ENCODE measurements at regions not wholly inside any gene's neighbourhood (a gene's known extent, or its start where the extent isn't known, plus 50 kb on each side); places are given as distances from the start of the nearest gene placed in this dataset.

GRCh38 chr20:24376311-24377099, 92.9 kb upstream of the SYNDIG1 start:
- no peak for DNase-seq

- DNase-seq: no peak
Measured at GRCh38 chr20:24373372-24373771, 96.1 kb upstream of the SYNDIG1 start.

GRCh38 chr20:24370911-24371695, 98.3 kb upstream of the SYNDIG1 start:
- DNase-seq: no peak

GRCh38 chr20:24370249-24370648, 99.2 kb upstream of the SYNDIG1 start:
- DNase-seq: no peak

- no peak for DNase-seq
Measured at GRCh38 chr20:24368253-24368652, 101.2 kb upstream of the SYNDIG1 start.

- no peak for DNase-seq
Measured at GRCh38 chr20:24366336-24367004, 103.0 kb upstream of the SYNDIG1 start.

GRCh38 chr20:24365670-24366069, 103.8 kb upstream of the SYNDIG1 start:
- DNase-seq: no peak

- DNase-seq: no peak
Measured at GRCh38 chr20:24364482-24364881, 104.9 kb upstream of the SYNDIG1 start.

GRCh38 chr20:24363031-24363430, 106.4 kb upstream of the SYNDIG1 start:
- DNase-seq: no peak

GRCh38 chr20:24362080-24362479, 107.3 kb upstream of the SYNDIG1 start:
- no peak for DNase-seq

- DNase-seq: no peak
Measured at GRCh38 chr20:24361541-24361940, 107.9 kb upstream of the SYNDIG1 start.

- DNase-seq: no peak
Measured at GRCh38 chr20:24360531-24360930, 108.9 kb upstream of the SYNDIG1 start.

GRCh38 chr20:24359321-24360027, 110.0 kb upstream of the SYNDIG1 start:
- DNase-seq: no peak

- no peak for DNase-seq
Measured at GRCh38 chr20:24357931-24358330, 111.5 kb upstream of the SYNDIG1 start.

GRCh38 chr20:24357177-24357576, 112.3 kb upstream of the SYNDIG1 start:
- no peak for DNase-seq

GRCh38 chr20:24353135-24353690, 116.2 kb upstream of the SYNDIG1 start:
- no peak for DNase-seq

GRCh38 chr20:24350923-24351368, 118.5 kb upstream of the SYNDIG1 start:
- DNase-seq: no peak

GRCh38 chr20:24341781-24342180, 127.6 kb upstream of the SYNDIG1 start:
- DNase-seq: no peak

GRCh38 chr20:24340933-24341332, 128.5 kb upstream of the SYNDIG1 start:
- no peak for DNase-seq

- no peak for DNase-seq
Measured at GRCh38 chr20:24339210-24339641, 130.2 kb upstream of the SYNDIG1 start.

- no peak for DNase-seq
Measured at GRCh38 chr20:24337551-24337950, 131.9 kb upstream of the SYNDIG1 start.

GRCh38 chr20:24337069-24337468, 132.4 kb upstream of the SYNDIG1 start:
- DNase-seq: no peak

GRCh38 chr20:24334830-24335229, 134.6 kb upstream of the SYNDIG1 start:
- DNase-seq: no peak
